IMR-90 (cell line): ENCODE measurements at regions not wholly inside any gene's neighbourhood (a gene's known extent, or its start where the extent isn't known, plus 50 kb on each side); places are given as distances from the start of the nearest gene placed in this dataset.

Source experiments
- BHLHE40 ChIP-seq: fragments of 150-350 bp; IDR thresholded peaks from 2 replicates; pipeline ENCODE4 v1.6.1; 2016; ENCODE audit warnings: mild to moderate bottlenecking, low read depth, low read length
- CEBPB ChIP-seq: IDR thresholded peaks from 2 replicates; pipeline ENCODE4 v1.6.1; 2012; ENCODE audit warnings: low read depth, low read length, improper control_type of control experiment
- MXI1 ChIP-seq: IDR thresholded peaks from 2 replicates; pipeline ENCODE4 v1.6.1; 2012; ENCODE audit warnings: low read depth, mild to moderate bottlenecking, low read length, moderate library complexity, borderline replicate concordance
- NFE2L2 ChIP-seq: fragments of 150-350 bp; IDR thresholded peaks from 2 replicates; pipeline ENCODE4 v1.6.1; 2016; ENCODE audit warnings: low read depth, mild to moderate bottlenecking, low read length
- TF ChIP-seq, protein P1 (sequence below): conservative IDR thresholded peaks from 2 replicates; pipeline ENCODE4 v1.5.1; 2012; ENCODE audit warnings: mild to moderate bottlenecking, low read depth, low read length, improper control_type of control experiment
- TF ChIP-seq, protein P2 (sequence below): fragments of 150-350 bp; IDR thresholded peaks from 2 replicates; pipeline ENCODE4 v1.6.1; 2017; ENCODE audit warnings: mild to moderate bottlenecking, antibody characterized with exemption, low read length, low read depth

DNA sequence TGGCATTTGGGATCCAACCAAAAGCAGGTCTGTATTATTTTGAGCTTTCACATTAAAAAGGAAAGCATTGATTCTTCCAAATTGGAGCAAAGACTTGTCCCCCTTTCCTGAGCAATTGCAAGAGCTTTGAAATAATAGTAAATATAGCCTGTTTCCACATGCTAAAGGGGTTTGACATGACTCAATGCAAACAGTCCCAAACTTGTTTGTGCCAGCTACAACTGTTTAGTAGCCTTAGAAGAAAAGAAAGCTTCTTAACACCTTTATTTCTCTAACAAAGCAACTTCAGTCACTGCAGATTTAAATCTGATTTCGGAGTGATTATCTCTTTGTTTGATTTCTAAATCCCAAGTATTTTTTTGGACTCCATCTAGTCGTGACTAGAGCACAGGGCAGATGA lies 180.2 kb downstream of the SEMA6D start:
- no peak for TF ChIP-seq CEBPB
- TF ChIP-seq MXI1, result no peak
- TF ChIP-seq, protein P1, sequence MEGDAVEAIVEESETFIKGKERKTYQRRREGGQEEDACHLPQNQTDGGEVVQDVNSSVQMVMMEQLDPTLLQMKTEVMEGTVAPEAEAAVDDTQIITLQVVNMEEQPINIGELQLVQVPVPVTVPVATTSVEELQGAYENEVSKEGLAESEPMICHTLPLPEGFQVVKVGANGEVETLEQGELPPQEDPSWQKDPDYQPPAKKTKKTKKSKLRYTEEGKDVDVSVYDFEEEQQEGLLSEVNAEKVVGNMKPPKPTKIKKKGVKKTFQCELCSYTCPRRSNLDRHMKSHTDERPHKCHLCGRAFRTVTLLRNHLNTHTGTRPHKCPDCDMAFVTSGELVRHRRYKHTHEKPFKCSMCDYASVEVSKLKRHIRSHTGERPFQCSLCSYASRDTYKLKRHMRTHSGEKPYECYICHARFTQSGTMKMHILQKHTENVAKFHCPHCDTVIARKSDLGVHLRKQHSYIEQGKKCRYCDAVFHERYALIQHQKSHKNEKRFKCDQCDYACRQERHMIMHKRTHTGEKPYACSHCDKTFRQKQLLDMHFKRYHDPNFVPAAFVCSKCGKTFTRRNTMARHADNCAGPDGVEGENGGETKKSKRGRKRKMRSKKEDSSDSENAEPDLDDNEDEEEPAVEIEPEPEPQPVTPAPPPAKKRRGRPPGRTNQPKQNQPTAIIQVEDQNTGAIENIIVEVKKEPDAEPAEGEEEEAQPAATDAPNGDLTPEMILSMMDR, result no peak
- TF ChIP-seq, protein P2, sequence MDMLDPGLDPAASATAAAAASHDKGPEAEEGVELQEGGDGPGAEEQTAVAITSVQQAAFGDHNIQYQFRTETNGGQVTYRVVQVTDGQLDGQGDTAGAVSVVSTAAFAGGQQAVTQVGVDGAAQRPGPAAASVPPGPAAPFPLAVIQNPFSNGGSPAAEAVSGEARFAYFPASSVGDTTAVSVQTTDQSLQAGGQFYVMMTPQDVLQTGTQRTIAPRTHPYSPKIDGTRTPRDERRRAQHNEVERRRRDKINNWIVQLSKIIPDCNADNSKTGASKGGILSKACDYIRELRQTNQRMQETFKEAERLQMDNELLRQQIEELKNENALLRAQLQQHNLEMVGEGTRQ, result no peak
- TF ChIP-seq NFE2L2, result no peak
- TF ChIP-seq BHLHE40, result no peak
